ENCODE measurements at regions not wholly inside any gene's neighbourhood (a gene's known extent, or its start where the extent isn't known, plus 50 kb on each side); places are given as distances from the start of the nearest gene placed in this dataset.

DNA sequence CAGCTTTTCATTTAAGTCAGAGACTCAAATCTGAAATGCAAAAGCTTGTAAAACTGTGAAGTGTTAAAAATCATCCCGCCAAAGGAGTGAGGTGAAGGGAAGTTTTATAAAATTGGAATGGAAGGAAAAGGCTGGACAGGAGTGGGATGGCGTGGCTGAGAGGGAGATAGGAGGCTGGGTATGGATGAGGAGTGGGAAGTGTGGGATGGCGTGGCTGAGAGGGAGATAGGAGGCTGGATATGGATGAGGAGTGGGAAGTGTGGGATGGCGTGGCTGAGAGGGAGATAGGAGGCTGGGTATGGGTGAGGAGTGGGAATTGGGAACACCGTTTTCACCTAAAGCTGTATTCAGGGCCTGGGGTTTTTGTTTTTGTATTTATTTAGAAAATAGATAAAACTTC is 59.4 kb upstream of the NKX2-2 start:
- DNase-seq (ENCODE audit: low read depth, low spot score) (no peak), ATAC-seq (no peak)
- Histone ChIP-seq H3K27me3 (ENCODE audit: insufficient read depth, low read length) (peaks cover 34% of the 10 kb centered on the region), H3K4me1 (ENCODE audit: control insufficient read depth in 1 of 2, insufficient read depth in 2 of 2, low read length in 2 of 2) (no peaks in the 10 kb centered on the region), H3K9me3 (ENCODE audit: control insufficient read depth in 1 of 2, insufficient read depth in 1 of 2, low read depth in 1 of 2, low read length in 2 of 2) (no peaks in the 10 kb centered on the region), H3K4me2 (ENCODE audit: low read length) (no peak overlapping the region), H2AFZ (ENCODE audit: low read depth, low read length, poor library complexity, severe bottlenecking) (no peak overlapping the region), H3K36me3 (ENCODE audit: control insufficient read depth in 1 of 2, insufficient read depth in 2 of 2, low read length in 2 of 2) (no peaks in the 10 kb centered on the region), H3K9me2 (ENCODE audit: insufficient read depth) (no peaks in the 10 kb centered on the region), H3K9ac (ENCODE audit: low read length) (no peak overlapping the region), H4K20me1 (ENCODE audit: insufficient read depth) (no peaks in the 10 kb centered on the region; the same call in 1 of the 2 replicates), H3K79me2 (ENCODE audit: insufficient read depth, low read length) (no peaks in the 10 kb centered on the region), H3K27ac (ENCODE audit: low read depth, low read length) (no peak overlapping the region), H3K4me3 (replicated peaks in 1 of 2; ENCODE audit: low read depth in 1 of 2, low read length in 2 of 2) (no peak overlapping the region)
- intact Hi-C loops (cut with micrococcal nuclease) = loop anchor here (5.0 kb wide), 4 partner anchors 46 to 711 kb away; no protein-coding TSS in a partner anchor
- TF ChIP-seq SRF (IDR thresholded peaks at IDR 0.05; ENCODE audit: low read depth) = no peak
- TF ChIP-seq, protein P1, sequence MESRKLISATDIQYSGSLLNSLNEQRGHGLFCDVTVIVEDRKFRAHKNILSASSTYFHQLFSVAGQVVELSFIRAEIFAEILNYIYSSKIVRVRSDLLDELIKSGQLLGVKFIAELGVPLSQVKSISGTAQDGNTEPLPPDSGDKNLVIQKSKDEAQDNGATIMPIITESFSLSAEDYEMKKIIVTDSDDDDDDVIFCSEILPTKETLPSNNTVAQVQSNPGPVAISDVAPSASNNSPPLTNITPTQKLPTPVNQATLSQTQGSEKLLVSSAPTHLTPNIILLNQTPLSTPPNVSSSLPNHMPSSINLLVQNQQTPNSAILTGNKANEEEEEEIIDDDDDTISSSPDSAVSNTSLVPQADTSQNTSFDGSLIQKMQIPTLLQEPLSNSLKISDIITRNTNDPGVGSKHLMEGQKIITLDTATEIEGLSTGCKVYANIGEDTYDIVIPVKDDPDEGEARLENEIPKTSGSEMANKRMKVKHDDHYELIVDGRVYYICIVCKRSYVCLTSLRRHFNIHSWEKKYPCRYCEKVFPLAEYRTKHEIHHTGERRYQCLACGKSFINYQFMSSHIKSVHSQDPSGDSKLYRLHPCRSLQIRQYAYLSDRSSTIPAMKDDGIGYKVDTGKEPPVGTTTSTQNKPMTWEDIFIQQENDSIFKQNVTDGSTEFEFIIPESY (IDR thresholded peaks at IDR 0.05; ENCODE audit: extremely low read depth, insufficient replicate concordance, low read length) = no peak
- TF ChIP-seq RAD21 (IDR thresholded peaks at IDR 0.05; ENCODE audit: low read depth) = no peak
- no peak for TF ChIP-seq ZNF274 (IDR thresholded peaks at IDR 0.05; ENCODE audit: low read depth, low read length)
- TF ChIP-seq SIN3A (IDR thresholded peaks at IDR 0.05; ENCODE audit: low read depth) = no peak
- no peak for TF ChIP-seq JUND (IDR thresholded peaks at IDR 0.05)
- TF ChIP-seq YY1 (IDR thresholded peaks at IDR 0.05; ENCODE audit: extremely low read depth, insufficient replicate concordance, low read depth, low read length) = no peak
- no peak for TF ChIP-seq EGR1 (IDR thresholded peaks at IDR 0.05; ENCODE audit: low read depth)
- TF ChIP-seq TCF7L2 (IDR thresholded peaks at IDR 0.05; ENCODE audit: borderline replicate concordance, extremely low read depth, insufficient read depth, insufficient read length) = no peak
- TF ChIP-seq EZH2phosphoT487 (IDR thresholded peaks at IDR 0.05; ENCODE audit: borderline replicate concordance) = no peak
- TF ChIP-seq, protein P2, sequence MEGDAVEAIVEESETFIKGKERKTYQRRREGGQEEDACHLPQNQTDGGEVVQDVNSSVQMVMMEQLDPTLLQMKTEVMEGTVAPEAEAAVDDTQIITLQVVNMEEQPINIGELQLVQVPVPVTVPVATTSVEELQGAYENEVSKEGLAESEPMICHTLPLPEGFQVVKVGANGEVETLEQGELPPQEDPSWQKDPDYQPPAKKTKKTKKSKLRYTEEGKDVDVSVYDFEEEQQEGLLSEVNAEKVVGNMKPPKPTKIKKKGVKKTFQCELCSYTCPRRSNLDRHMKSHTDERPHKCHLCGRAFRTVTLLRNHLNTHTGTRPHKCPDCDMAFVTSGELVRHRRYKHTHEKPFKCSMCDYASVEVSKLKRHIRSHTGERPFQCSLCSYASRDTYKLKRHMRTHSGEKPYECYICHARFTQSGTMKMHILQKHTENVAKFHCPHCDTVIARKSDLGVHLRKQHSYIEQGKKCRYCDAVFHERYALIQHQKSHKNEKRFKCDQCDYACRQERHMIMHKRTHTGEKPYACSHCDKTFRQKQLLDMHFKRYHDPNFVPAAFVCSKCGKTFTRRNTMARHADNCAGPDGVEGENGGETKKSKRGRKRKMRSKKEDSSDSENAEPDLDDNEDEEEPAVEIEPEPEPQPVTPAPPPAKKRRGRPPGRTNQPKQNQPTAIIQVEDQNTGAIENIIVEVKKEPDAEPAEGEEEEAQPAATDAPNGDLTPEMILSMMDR (IDR thresholded peaks at IDR 0.05 in 2 of 3, conservative IDR thresholded peaks at IDR 0.05 in 1 of 3; ENCODE audit: borderline replicate concordance in 1 of 3, insufficient read depth in 1 of 3, low read depth in 2 of 3, low read length in 2 of 3) = no peak
- no peak for TF ChIP-seq ZFX (IDR thresholded peaks at IDR 0.05)
- no peak for TF ChIP-seq POLR2AphosphoS5 (IDR thresholded peaks at IDR 0.05; ENCODE audit: low read depth, low read length)
- TF ChIP-seq, protein P3, sequence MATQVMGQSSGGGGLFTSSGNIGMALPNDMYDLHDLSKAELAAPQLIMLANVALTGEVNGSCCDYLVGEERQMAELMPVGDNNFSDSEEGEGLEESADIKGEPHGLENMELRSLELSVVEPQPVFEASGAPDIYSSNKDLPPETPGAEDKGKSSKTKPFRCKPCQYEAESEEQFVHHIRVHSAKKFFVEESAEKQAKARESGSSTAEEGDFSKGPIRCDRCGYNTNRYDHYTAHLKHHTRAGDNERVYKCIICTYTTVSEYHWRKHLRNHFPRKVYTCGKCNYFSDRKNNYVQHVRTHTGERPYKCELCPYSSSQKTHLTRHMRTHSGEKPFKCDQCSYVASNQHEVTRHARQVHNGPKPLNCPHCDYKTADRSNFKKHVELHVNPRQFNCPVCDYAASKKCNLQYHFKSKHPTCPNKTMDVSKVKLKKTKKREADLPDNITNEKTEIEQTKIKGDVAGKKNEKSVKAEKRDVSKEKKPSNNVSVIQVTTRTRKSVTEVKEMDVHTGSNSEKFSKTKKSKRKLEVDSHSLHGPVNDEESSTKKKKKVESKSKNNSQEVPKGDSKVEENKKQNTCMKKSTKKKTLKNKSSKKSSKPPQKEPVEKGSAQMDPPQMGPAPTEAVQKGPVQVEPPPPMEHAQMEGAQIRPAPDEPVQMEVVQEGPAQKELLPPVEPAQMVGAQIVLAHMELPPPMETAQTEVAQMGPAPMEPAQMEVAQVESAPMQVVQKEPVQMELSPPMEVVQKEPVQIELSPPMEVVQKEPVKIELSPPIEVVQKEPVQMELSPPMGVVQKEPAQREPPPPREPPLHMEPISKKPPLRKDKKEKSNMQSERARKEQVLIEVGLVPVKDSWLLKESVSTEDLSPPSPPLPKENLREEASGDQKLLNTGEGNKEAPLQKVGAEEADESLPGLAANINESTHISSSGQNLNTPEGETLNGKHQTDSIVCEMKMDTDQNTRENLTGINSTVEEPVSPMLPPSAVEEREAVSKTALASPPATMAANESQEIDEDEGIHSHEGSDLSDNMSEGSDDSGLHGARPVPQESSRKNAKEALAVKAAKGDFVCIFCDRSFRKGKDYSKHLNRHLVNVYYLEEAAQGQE (IDR thresholded peaks at IDR 0.05; ENCODE audit: low read depth) = no peak
- no peak for TF ChIP-seq POLR2A (IDR thresholded peaks at IDR 0.05; ENCODE audit: borderline replicate concordance, extremely low read depth, insufficient read depth, insufficient read length)
- TF ChIP-seq EZH2 (IDR thresholded peaks at IDR 0.05) = no peak
- ChIA-PET CTCF (interaction anchor here (2.6 to 2.9 kb wide), 2 partner anchors 11 to 42 kb away, joined by 7 to 8 read pairs; no protein-coding TSS in a partner anchor), RAD21 (ENCODE audit: low non-redundant PET in 1 of 2, low total read pairs in 2 of 2, uncharacterized antibody in 2 of 2, unreplicated experiment in 2 of 2) (no interaction called here), POLR2A (no interaction called here)
- no TSS peak for BruUV-seq (replicated peaks)
